Central memory CD8-positive, alpha-beta T cell (primary cell): ENCODE measurements at regions not wholly inside any gene's neighbourhood (a gene's known extent, or its start where the extent isn't known, plus 50 kb on each side); places are given as distances from the start of the nearest gene placed in this dataset.
"Not testable (repeated sequence)": the region's sequence is repeated elsewhere in the genome, so short reads cannot be mapped to it uniquely, and the experiment has no call there.

Experiments
- ATAC-seq: fragments of 150-1000 bp; cut with Tn5 transposase; replicated peaks from 2 replicates; pipeline ENCODE4 v1.10.0; 2022; ENCODE audit warnings: mild to moderate bottlenecking, moderate FRiP score, moderate number of reproducible peaks; ENCODE audit not compliant: poor library complexity, severe bottlenecking; ENCODE audit errors: extremely low read depth
- DNase-seq, 2 donors: peaks; one replicate each; pipeline ENCODE4 v3.0.0; 2021; ENCODE audit warnings: low spot score in 2 of 2
- H3K27ac Mint-ChIP-seq: one replicate; pipeline ENCODE4 v1.8.0; 2022; ENCODE audit warnings: low read depth, mild to moderate bottlenecking, moderate library complexity, mixed read lengths
- H3K27me3 Mint-ChIP-seq: one replicate; pipeline ENCODE4 v1.8.0; 2022; ENCODE audit warnings: mixed read lengths
- H3K36me3 Mint-ChIP-seq: one replicate; pipeline ENCODE4 v1.8.0; 2022; ENCODE audit warnings: mild to moderate bottlenecking, moderate library complexity, mixed read lengths; ENCODE audit not compliant: insufficient read depth
- H3K4me1 Mint-ChIP-seq: one replicate; pipeline ENCODE4 v1.8.0; 2022; ENCODE audit warnings: mixed read lengths
- H3K4me3 Mint-ChIP-seq: one replicate; pipeline ENCODE4 v1.8.0; 2022; ENCODE audit warnings: mild to moderate bottlenecking, moderate library complexity, mixed read lengths
- H3K9me3 Mint-ChIP-seq: one replicate; pipeline ENCODE4 v1.8.0; 2022; ENCODE audit warnings: mixed read lengths

GRCh38 chr7:66492405-66492804 is 136.3 kb upstream of the KCTD7 start:
- ATAC-seq, H3K4me1 Mint-ChIP-seq, H3K27me3 Mint-ChIP-seq, H3K9me3 Mint-ChIP-seq, DNase-seq: not testable (repeated sequence)
- peak overlapping the region; percentile 90 for H3K4me3 Mint-ChIP-seq
- H3K36me3 Mint-ChIP-seq, result peaks cover 11% of the 10 kb centered on the region
- H3K27ac Mint-ChIP-seq, result peak overlapping the region; percentile 99

- ATAC-seq, result peak; percentile 96
- H3K27ac Mint-ChIP-seq, result peak overlapping the region; percentile 99
- DNase-seq, result peak; percentile 92 to 93
- no peaks in the 10 kb centered on the region for H3K27me3 Mint-ChIP-seq
- no peaks in the 10 kb centered on the region for H3K9me3 Mint-ChIP-seq
- H3K4me1 Mint-ChIP-seq, result no peaks in the 10 kb centered on the region
- H3K4me3 Mint-ChIP-seq, result peak overlapping the region; percentile 90
- H3K36me3 Mint-ChIP-seq, result peaks cover 11% of the 10 kb centered on the region
These were observed 135.2 kb upstream of the KCTD7 start for GRCh38 chr7:66493235-66494205.

GRCh38 chr7:66497346-66497745 is 131.3 kb upstream of the KCTD7 start:
- ATAC-seq, result no peak
- H3K9me3 Mint-ChIP-seq, result no peaks in the 10 kb centered on the region
- DNase-seq, result no peak
- H3K4me3 Mint-ChIP-seq, result no peak overlapping the region
- no peak overlapping the region for H3K27ac Mint-ChIP-seq
- peaks cover 11% of the 10 kb centered on the region for H3K36me3 Mint-ChIP-seq
- H3K27me3 Mint-ChIP-seq, result no peaks in the 10 kb centered on the region
- H3K4me1 Mint-ChIP-seq, result no peaks in the 10 kb centered on the region

GRCh38 chr7:66500087-66500486 is 128.6 kb upstream of the KCTD7 start:
- DNase-seq, result no peak
- Mint-ChIP-seq H3K36me3 (peaks cover 1% of the 10 kb centered on the region), H3K4me3 (no peak overlapping the region), H3K27ac (no peak overlapping the region), H3K9me3 (no peaks in the 10 kb centered on the region), H3K4me1 (no peaks in the 10 kb centered on the region), H3K27me3 (no peaks in the 10 kb centered on the region)
- ATAC-seq, result no peak

GRCh38 chr7:66502230-66503035 is 126.2 kb upstream of the KCTD7 start:
- Mint-ChIP-seq H3K27me3 (no peaks in the 10 kb centered on the region), H3K4me1 (no peaks in the 10 kb centered on the region), H3K4me3 (no peak overlapping the region), H3K9me3 (no peaks in the 10 kb centered on the region), H3K36me3 (peaks cover 2% of the 10 kb centered on the region), H3K27ac (peak overlapping the region; percentile 16)
- ATAC-seq (no peak), DNase-seq (no peak)

- no peaks in the 10 kb centered on the region for H3K4me1 Mint-ChIP-seq
- H3K27ac Mint-ChIP-seq, result no peak overlapping the region
- no peak for DNase-seq
- ATAC-seq, result no peak
- H3K9me3 Mint-ChIP-seq, result no peaks in the 10 kb centered on the region
- H3K36me3 Mint-ChIP-seq, result peaks cover 2% of the 10 kb centered on the region
- H3K4me3 Mint-ChIP-seq, result no peak overlapping the region
- H3K27me3 Mint-ChIP-seq, result no peaks in the 10 kb centered on the region
These were observed 125.7 kb upstream of the KCTD7 start for GRCh38 chr7:66503036-66503370.

GRCh38 chr7:66503551-66504031 is 125.1 kb upstream of the KCTD7 start:
- Mint-ChIP-seq H3K27me3 (peaks cover 4% of the 10 kb centered on the region), H3K4me3 (no peak overlapping the region), H3K36me3 (peaks cover 2% of the 10 kb centered on the region), H3K4me1 (no peaks in the 10 kb centered on the region), H3K9me3 (no peaks in the 10 kb centered on the region), H3K27ac (no peak overlapping the region)
- no peak for DNase-seq
- ATAC-seq, result no peak

- peaks cover 9% of the 10 kb centered on the region for H3K27me3 Mint-ChIP-seq
- no peaks in the 10 kb centered on the region for H3K9me3 Mint-ChIP-seq
- H3K27ac Mint-ChIP-seq, result no peak overlapping the region
- peaks cover 2% of the 10 kb centered on the region for H3K36me3 Mint-ChIP-seq
- no peaks in the 10 kb centered on the region for H3K4me1 Mint-ChIP-seq
- ATAC-seq, result no peak
- peak overlapping the region; percentile 44 for H3K4me3 Mint-ChIP-seq
- no peak for DNase-seq
These were observed 124.5 kb upstream of the KCTD7 start for GRCh38 chr7:66504131-66504530.

GRCh38 chr7:66505009-66505408 is 123.7 kb upstream of the KCTD7 start:
- no peak for DNase-seq

GRCh38 chr7:66505531-66506451 is 122.9 kb upstream of the KCTD7 start:
- H3K4me1 Mint-ChIP-seq, result no peaks in the 10 kb centered on the region
- peaks cover 10% of the 10 kb centered on the region for H3K27me3 Mint-ChIP-seq
- peaks cover 2% of the 10 kb centered on the region for H3K36me3 Mint-ChIP-seq
- H3K27ac Mint-ChIP-seq, result no peak overlapping the region
- H3K4me3 Mint-ChIP-seq, result peak overlapping the region; percentile 72
- H3K9me3 Mint-ChIP-seq, result no peaks in the 10 kb centered on the region
- peak; percentile 56 for ATAC-seq
- no peak for DNase-seq

More at GRCh38 chr7:66505009-66505408, 123.7 kb upstream of the KCTD7 start:
- H3K27me3 Mint-ChIP-seq, result peaks cover 10% of the 10 kb centered on the region
- ATAC-seq, result no peak
- no peaks in the 10 kb centered on the region for H3K4me1 Mint-ChIP-seq
- no peaks in the 10 kb centered on the region for H3K9me3 Mint-ChIP-seq
- H3K27ac Mint-ChIP-seq, result no peak overlapping the region
- peaks cover 2% of the 10 kb centered on the region for H3K36me3 Mint-ChIP-seq
- no peak overlapping the region for H3K4me3 Mint-ChIP-seq

GRCh38 chr7:66506703-66507102 is 122.0 kb upstream of the KCTD7 start:
- ATAC-seq, H3K4me1 Mint-ChIP-seq, H3K36me3 Mint-ChIP-seq, H3K27ac Mint-ChIP-seq, DNase-seq, H3K27me3 Mint-ChIP-seq, H3K9me3 Mint-ChIP-seq: not testable (repeated sequence)
- H3K4me3 Mint-ChIP-seq, result peak overlapping the region; percentile 72

- DNase-seq (no peak), ATAC-seq (no peak)
- Mint-ChIP-seq H3K36me3 (peaks cover 2% of the 10 kb centered on the region), H3K4me3 (peak overlapping the region; percentile 72), H3K27ac (no peak overlapping the region), H3K27me3 (peaks cover 10% of the 10 kb centered on the region), H3K4me1 (no peaks in the 10 kb centered on the region), H3K9me3 (no peaks in the 10 kb centered on the region)
These were observed 120.9 kb upstream of the KCTD7 start for GRCh38 chr7:66507764-66508296.
